ENCODE measurements at regions not wholly inside any gene's neighbourhood (a gene's known extent, or its start where the extent isn't known, plus 50 kb on each side); places are given as distances from the start of the nearest gene placed in this dataset.

DNA sequence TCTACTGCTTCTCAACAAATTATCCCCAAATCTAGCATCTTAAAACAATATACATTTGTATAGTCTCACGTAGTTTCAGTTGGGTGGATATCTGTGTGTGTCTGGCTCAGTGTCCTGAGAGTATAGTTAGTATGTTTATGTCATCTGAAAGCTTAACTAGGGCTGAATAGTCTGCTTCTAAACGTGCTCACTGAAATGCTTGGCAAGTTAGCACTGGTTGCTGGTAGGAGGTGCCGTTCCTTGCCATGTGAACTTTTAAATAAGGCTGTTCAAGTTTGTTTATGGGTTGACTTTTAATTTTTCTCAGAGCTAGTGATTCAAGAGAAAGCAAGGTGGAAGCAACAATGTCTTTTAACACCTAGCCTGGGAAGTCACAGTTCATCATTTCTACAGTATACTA lies 1673.6 kb downstream of the PCDH7 start:
- no peak overlapping the region for H3K27ac Mint-ChIP-seq
- no peaks in the 10 kb centered on the region for H3K27me3 Mint-ChIP-seq (ENCODE audit: low read depth in 2 of 2)
- ATAC-seq (no peak), DNase-seq (no peak)
- intact Hi-C loops (cut with micrococcal nuclease), result no loop called here
- Histone ChIP-seq H3K4me1 (ENCODE audit: control insufficient read depth, insufficient read depth, low read length) (no peaks in the 10 kb centered on the region), H3K27me3 (ENCODE audit: control insufficient read depth, insufficient read depth, low read length) (no peaks in the 10 kb centered on the region), H3K9me3 (ENCODE audit: control insufficient read depth, insufficient read depth, low read length) (peaks cover 3% of the 10 kb centered on the region), H3K36me3 (ENCODE audit: control insufficient read depth, insufficient read depth, low read length) (no peaks in the 10 kb centered on the region), H3K4me3 (ENCODE audit: low read length) (no peak overlapping the region), H3K27ac (ENCODE audit: low read length) (no peak overlapping the region)
- H3K36me3 Mint-ChIP-seq, result no peaks in the 10 kb centered on the region
- 71% methylated on average over 3 of the region's 3 CpGs for WGBS (ENCODE audit: insufficient coverage)
- H3K4me1 Mint-ChIP-seq, result no peaks in the 10 kb centered on the region
- H3K9me3 Mint-ChIP-seq, result peaks cover 5 to 7% of the 10 kb centered on the region in 2 donors
- H3K4me3 Mint-ChIP-seq, result no peak overlapping the region
- TF ChIP-seq, protein P1, sequence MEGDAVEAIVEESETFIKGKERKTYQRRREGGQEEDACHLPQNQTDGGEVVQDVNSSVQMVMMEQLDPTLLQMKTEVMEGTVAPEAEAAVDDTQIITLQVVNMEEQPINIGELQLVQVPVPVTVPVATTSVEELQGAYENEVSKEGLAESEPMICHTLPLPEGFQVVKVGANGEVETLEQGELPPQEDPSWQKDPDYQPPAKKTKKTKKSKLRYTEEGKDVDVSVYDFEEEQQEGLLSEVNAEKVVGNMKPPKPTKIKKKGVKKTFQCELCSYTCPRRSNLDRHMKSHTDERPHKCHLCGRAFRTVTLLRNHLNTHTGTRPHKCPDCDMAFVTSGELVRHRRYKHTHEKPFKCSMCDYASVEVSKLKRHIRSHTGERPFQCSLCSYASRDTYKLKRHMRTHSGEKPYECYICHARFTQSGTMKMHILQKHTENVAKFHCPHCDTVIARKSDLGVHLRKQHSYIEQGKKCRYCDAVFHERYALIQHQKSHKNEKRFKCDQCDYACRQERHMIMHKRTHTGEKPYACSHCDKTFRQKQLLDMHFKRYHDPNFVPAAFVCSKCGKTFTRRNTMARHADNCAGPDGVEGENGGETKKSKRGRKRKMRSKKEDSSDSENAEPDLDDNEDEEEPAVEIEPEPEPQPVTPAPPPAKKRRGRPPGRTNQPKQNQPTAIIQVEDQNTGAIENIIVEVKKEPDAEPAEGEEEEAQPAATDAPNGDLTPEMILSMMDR (IDR thresholded peaks at IDR 0.05), result no peak

GRCh38 chr4:32394255-32394654 lies 1674.1 kb downstream of the PCDH7 start:
- peaks cover 3% of the 10 kb centered on the region for H3K9me3 ChIP-seq (ENCODE audit: control insufficient read depth, insufficient read depth, low read length)
- Mint-ChIP-seq H3K4me1 (no peaks in the 10 kb centered on the region), H3K9me3 (peaks cover 3 to 7% of the 10 kb centered on the region in 2 donors), H3K36me3 (no peaks in the 10 kb centered on the region), H3K27me3 (ENCODE audit: low read depth in 2 of 2) (no peaks in the 10 kb centered on the region), H3K4me3 (no peak overlapping the region), H3K27ac (no peak overlapping the region)
- no peaks in the 10 kb centered on the region for H3K27me3 ChIP-seq (ENCODE audit: control insufficient read depth, insufficient read depth, low read length)
- WGBS (ENCODE audit: insufficient coverage), result no CpG with 5 or more reads among the region's 1 CpG
- intact Hi-C loops (cut with micrococcal nuclease), result no loop called here
- DNase-seq, result no peak
- no peak overlapping the region for H3K4me3 ChIP-seq (ENCODE audit: low read length)
- no peak overlapping the region for H3K27ac ChIP-seq (ENCODE audit: low read length)
- H3K36me3 ChIP-seq (ENCODE audit: control insufficient read depth, insufficient read depth, low read length), result no peaks in the 10 kb centered on the region
- no peak for ATAC-seq
- no peaks in the 10 kb centered on the region for H3K4me1 ChIP-seq (ENCODE audit: control insufficient read depth, insufficient read depth, low read length)
- TF ChIP-seq, protein P1 (IDR thresholded peaks at IDR 0.05), result no peak

DNA sequence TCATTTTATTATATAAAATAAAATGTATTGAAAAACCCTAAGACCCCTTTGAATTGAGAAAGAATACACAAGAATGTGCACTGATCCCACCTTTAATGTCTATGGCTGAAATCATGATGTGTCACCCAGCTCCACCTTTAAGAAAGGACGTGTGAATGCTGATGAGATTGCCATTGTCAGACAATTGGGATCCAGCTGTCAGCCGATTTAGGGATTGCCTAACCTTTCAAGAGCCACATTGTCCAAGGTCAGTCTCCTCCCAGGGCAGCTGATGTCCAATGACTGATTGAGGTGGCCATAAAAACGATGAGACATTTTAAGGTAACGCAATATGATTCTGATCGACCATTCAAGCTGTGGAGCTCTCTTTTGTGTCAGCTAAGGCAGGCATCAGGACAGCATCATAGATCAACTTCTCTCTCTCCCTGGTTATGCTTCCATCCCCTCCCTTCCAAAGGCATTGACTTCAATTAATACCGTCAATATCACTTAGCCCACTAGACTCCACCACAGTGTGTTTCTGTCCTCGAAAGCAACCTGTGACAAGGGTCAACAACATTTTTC lies 1676.4 kb downstream of the PCDH7 start:
- Histone ChIP-seq H3K27me3 (ENCODE audit: control insufficient read depth, insufficient read depth, low read length) (no peaks in the 10 kb centered on the region), H3K4me1 (ENCODE audit: control insufficient read depth, insufficient read depth, low read length) (no peaks in the 10 kb centered on the region), H3K4me3 (ENCODE audit: low read length) (no peak overlapping the region), H3K27ac (ENCODE audit: low read length) (no peak overlapping the region), H3K36me3 (ENCODE audit: control insufficient read depth, insufficient read depth, low read length) (no peaks in the 10 kb centered on the region), H3K9me3 (ENCODE audit: control insufficient read depth, insufficient read depth, low read length) (peaks cover 3% of the 10 kb centered on the region)
- Mint-ChIP-seq H3K9me3 (peaks cover 6 to 11% of the 10 kb centered on the region in 2 donors), H3K36me3 (no peaks in the 10 kb centered on the region), H3K27me3 (ENCODE audit: low read depth in 2 of 2) (no peaks in the 10 kb centered on the region), H3K27ac (no peak overlapping the region), H3K4me1 (no peaks in the 10 kb centered on the region), H3K4me3 (no peak overlapping the region)
- DNase-seq (no peak), ATAC-seq (no peak)
- TF ChIP-seq, protein P1 (IDR thresholded peaks at IDR 0.05), result no peak
- intact Hi-C loops (cut with micrococcal nuclease), result no loop called here
- 75% methylated on average over 7 of the region's 7 CpGs for WGBS (ENCODE audit: insufficient coverage)

DNA sequence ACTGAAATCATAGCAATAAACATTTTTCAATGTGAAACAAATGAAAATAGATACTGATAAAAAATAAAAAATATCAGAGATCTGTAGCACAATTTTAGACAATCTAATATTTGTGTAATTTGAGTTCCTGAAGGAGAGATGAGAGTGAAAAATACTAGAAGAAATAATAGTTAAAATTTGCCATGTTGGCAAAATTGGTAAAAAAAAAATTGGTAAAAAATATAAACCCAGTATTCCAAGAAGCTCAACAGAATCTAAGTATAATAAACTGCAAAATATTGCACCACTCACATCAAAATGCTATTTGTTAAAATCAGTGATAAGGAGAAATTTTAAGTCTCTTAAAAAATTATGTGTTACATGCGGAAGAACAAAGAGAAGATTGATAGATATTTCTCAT lies 1680.7 kb downstream of the PCDH7 start:
- Histone ChIP-seq H3K27me3 (ENCODE audit: control insufficient read depth, insufficient read depth, low read length) (no peaks in the 10 kb centered on the region), H3K4me1 (ENCODE audit: control insufficient read depth, insufficient read depth, low read length) (no peaks in the 10 kb centered on the region), H3K27ac (ENCODE audit: low read length) (no peak overlapping the region), H3K36me3 (ENCODE audit: control insufficient read depth, insufficient read depth, low read length) (no peaks in the 10 kb centered on the region), H3K9me3 (ENCODE audit: control insufficient read depth, insufficient read depth, low read length) (peaks cover 3% of the 10 kb centered on the region), H3K4me3 (ENCODE audit: low read length) (no peak overlapping the region)
- no peaks in the 10 kb centered on the region for H3K4me1 Mint-ChIP-seq
- DNase-seq (no peak), ATAC-seq (no peak)
- WGBS (ENCODE audit: insufficient coverage), result no CpG with 5 or more reads among the region's 1 CpG
- TF ChIP-seq, protein P1 (IDR thresholded peaks at IDR 0.05), result no peak
- no peak overlapping the region for H3K4me3 Mint-ChIP-seq
- no peaks in the 10 kb centered on the region for H3K27me3 Mint-ChIP-seq (ENCODE audit: low read depth in 2 of 2)
- peaks cover 14 to 15% of the 10 kb centered on the region in 2 donors for H3K9me3 Mint-ChIP-seq
- no peak overlapping the region for H3K27ac Mint-ChIP-seq
- intact Hi-C loops (cut with micrococcal nuclease), result no loop called here
- H3K36me3 Mint-ChIP-seq, result peaks cover 2% of the 10 kb centered on the region

Data from natural killer cell (primary cell).